Sigmoid colon (tissue), 6 donors: ENCODE measurements at regions not wholly inside any gene's neighbourhood (a gene's known extent, or its start where the extent isn't known, plus 50 kb on each side); places are given as distances from the start of the nearest gene placed in this dataset.

ENCODE experiments used
- DNase-seq: peaks from one replicate; pipeline ENCODE4 v3.0.0-alpha.2; 2019
- H3K27ac ChIP-seq, 4 donors: fragments of 200-600 bp; sonication (generic); one replicate each; pipeline ENCODE4 v1.5.1; 2016 to 2019; ENCODE audit warnings: mild to moderate bottlenecking in 1 of 4
- H3K27me3 ChIP-seq, 3 donors: fragments of 200-600 bp; sonication (generic); one replicate each; pipeline ENCODE4 v1.5.1; 2019; ENCODE audit warnings: mild to moderate bottlenecking in 1 of 3
- H3K36me3 ChIP-seq, 4 donors: fragments of 200-600 bp; sonication (generic); one replicate each; pipeline ENCODE4 v1.5.1; 2016 to 2019
- H3K4me1 ChIP-seq, 4 donors: fragments of 200-600 bp; sonication (generic); one replicate each; pipeline ENCODE4 v1.5.1; 2017 to 2019
- H3K4me3 ChIP-seq, 4 donors: fragments of 200-600 bp; sonication (generic); one replicate each; pipeline ENCODE4 v1.5.1; 2017 to 2019; ENCODE audit warnings: mild to moderate bottlenecking in 2 of 4, moderate library complexity in 1 of 4
- H3K9me3 ChIP-seq, 4 donors: fragments of 200-600 bp in 3 of 4; sonication (generic) in 3 of 4; one replicate each; pipeline versions ENCODE4 v1.5.1 to v1.6.1; 2013 to 2019
- EP300 ChIP-seq, 4 donors: sonication (generic); formaldehyde crosslinking; IDR thresholded peaks; one replicate each; pipeline ENCODE4 v1.6.1; 2017; ENCODE audit warnings: antibody characterized with exemption in 4 of 4
- POLR2A ChIP-seq, 2 donors: fragments of 450-650 bp; IDR thresholded peaks; one replicate each; pipeline ENCODE4 v1.6.1; 2016; ENCODE audit warnings: antibody characterized with exemption in 2 of 2, mild to moderate bottlenecking in 2 of 2, moderate library complexity in 2 of 2
- POLR2AphosphoS5 ChIP-seq, 4 donors: sonication (generic); formaldehyde crosslinking; IDR thresholded peaks; one replicate each; pipeline ENCODE4 v1.6.1; 2017; ENCODE audit warnings: antibody characterized with exemption in 4 of 4
- WGBS, 2 donors: extraction: QIAGEN DNeasy Blood & Tissue Kit; methylation state at CpG; one replicate each; pipeline ENCODE4 v1.1.7; 2013; 5-methylcytosine and 5-hydroxymethylcytosine counted together
- intact Hi-C: fragments of 100-400 bp; cut with DNase I; formaldehyde crosslinking; loops from one replicate; pipeline ENCODE4 v1.15.1; 2023
- TF ChIP-seq, protein P1 (sequence below), 4 experiments: fragments of 450-650 bp in 3 of 4; fragments of 200-600 bp in 1 of 4; IDR thresholded peaks; one replicate each; pipeline ENCODE4 v1.5.1; 2016 to 2019; ENCODE audit warnings: antibody characterized with exemption in 4 of 4, mild to moderate bottlenecking in 3 of 4, moderate library complexity in 2 of 4
- donor health status: healthy with polysubstance abuse.
- donor health status: healthy.

DNA sequence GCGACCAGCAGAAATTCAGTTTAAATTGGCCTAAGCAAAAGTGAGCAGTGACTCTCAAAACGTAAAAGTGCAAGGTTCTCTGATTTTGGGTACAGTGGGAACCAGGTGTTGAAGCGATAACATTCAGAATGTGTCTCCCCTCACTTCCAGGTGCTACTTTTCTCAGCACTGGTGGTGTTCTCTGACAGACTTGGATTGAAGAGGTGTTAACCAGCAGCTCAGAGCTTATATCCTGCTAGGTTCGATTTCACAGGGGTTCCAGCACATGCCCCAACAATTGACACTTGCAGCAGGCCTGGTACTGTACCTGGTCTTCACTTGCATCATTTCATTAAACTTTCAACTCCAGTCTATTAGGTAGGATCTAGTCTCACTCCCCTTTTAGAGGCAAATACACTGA is 680.2 kb downstream of the VRK1 start:
- no peak for TF ChIP-seq EP300 (IDR thresholded peaks at IDR 0.05)
- TF ChIP-seq, protein P1, sequence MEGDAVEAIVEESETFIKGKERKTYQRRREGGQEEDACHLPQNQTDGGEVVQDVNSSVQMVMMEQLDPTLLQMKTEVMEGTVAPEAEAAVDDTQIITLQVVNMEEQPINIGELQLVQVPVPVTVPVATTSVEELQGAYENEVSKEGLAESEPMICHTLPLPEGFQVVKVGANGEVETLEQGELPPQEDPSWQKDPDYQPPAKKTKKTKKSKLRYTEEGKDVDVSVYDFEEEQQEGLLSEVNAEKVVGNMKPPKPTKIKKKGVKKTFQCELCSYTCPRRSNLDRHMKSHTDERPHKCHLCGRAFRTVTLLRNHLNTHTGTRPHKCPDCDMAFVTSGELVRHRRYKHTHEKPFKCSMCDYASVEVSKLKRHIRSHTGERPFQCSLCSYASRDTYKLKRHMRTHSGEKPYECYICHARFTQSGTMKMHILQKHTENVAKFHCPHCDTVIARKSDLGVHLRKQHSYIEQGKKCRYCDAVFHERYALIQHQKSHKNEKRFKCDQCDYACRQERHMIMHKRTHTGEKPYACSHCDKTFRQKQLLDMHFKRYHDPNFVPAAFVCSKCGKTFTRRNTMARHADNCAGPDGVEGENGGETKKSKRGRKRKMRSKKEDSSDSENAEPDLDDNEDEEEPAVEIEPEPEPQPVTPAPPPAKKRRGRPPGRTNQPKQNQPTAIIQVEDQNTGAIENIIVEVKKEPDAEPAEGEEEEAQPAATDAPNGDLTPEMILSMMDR (IDR thresholded peaks at IDR 0.05), result no peak
- TF ChIP-seq POLR2AphosphoS5 (IDR thresholded peaks at IDR 0.05), result no peak
- no peak for TF ChIP-seq POLR2A (IDR thresholded peaks at IDR 0.05)
- Histone ChIP-seq H3K4me3 (no peak overlapping the region), H3K9me3 (no peaks in the 10 kb centered on the region), H3K4me1 (no peaks in the 10 kb centered on the region), H3K36me3 (no peaks in the 10 kb centered on the region), H3K27me3 (no peaks in the 10 kb centered on the region), H3K27ac (no peak overlapping the region)
- DNase-seq, result no peak
- 70 to 77% methylated on average over 4 of the region's 4 CpGs for WGBS, 2 donors
- intact Hi-C loops, result no loop called here

DNA sequence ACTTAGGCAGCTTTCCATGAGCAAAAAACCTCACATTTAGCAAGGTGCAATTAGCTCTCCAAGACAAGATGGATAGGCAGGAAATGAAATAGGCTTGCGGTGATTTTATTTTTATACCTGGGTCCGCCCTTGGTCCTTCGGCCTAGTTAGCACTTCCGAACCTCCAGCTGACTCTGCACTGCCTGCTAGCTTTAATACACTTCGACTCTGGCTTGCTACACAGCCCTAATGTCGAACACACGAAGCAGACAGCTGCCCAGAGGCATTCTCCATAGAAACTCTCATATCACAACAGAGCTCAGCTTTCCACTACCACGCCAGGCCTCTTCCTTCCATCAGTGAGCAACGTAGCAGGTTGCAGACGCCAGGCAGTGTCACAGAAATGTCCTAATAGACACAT is 688.0 kb downstream of the VRK1 start:
- WGBS, 2 donors, result 84 to 88% methylated on average over 10 of the region's 10 CpGs
- Histone ChIP-seq H3K27me3 (no peaks in the 10 kb centered on the region), H3K4me1 (no peaks in the 10 kb centered on the region), H3K4me3 (no peak overlapping the region), H3K36me3 (no peaks in the 10 kb centered on the region), H3K27ac (no peak overlapping the region), H3K9me3 (no peaks in the 10 kb centered on the region)
- TF ChIP-seq EP300 (IDR thresholded peaks at IDR 0.05) (no peak), POLR2AphosphoS5 (IDR thresholded peaks at IDR 0.05) (no peak), POLR2A (IDR thresholded peaks at IDR 0.05) (no peak)
- TF ChIP-seq, protein P1 (IDR thresholded peaks at IDR 0.05), result no peak
- intact Hi-C loops, result no loop called here
- no peak for DNase-seq

DNA sequence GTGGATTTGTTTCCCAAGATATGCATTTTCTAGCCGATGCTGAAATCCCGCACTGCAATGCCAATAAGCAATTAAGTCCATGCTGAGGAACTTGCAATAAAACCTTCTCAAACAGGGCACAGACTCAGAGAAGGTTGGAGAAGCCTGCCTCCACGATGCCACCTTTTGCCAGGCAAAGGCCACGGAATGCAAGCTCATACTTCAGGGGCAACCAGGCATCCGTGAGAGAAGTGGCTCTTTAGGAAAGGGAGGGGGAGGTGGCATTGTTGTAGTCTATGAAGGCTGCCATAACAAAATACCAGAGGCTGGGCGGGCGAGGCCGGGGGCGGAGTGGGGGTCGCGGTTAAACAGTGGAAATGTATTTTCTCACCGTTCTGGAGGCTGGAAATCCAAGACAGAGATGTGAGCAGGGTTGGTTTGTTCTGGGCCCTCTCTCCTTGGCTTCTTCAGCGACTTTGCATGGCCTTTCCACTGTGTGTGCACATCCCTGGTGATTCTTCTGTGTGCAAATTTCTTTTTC is 689.5 kb downstream of the VRK1 start:
- no peak for DNase-seq
- Histone ChIP-seq H3K4me1 (no peaks in the 10 kb centered on the region), H3K4me3 (no peak overlapping the region), H3K9me3 (no peaks in the 10 kb centered on the region), H3K27me3 (no peaks in the 10 kb centered on the region), H3K36me3 (no peaks in the 10 kb centered on the region), H3K27ac (no peak overlapping the region)
- 59 to 82% methylated on average over 13 of the region's 13 CpGs for WGBS, 2 donors
- TF ChIP-seq, protein P1 (IDR thresholded peaks at IDR 0.05), result no peak
- TF ChIP-seq POLR2AphosphoS5 (IDR thresholded peaks at IDR 0.05), result no peak
- no peak for TF ChIP-seq POLR2A (IDR thresholded peaks at IDR 0.05)
- TF ChIP-seq EP300 (IDR thresholded peaks at IDR 0.05), result no peak
- intact Hi-C loops, result no loop called here

DNA sequence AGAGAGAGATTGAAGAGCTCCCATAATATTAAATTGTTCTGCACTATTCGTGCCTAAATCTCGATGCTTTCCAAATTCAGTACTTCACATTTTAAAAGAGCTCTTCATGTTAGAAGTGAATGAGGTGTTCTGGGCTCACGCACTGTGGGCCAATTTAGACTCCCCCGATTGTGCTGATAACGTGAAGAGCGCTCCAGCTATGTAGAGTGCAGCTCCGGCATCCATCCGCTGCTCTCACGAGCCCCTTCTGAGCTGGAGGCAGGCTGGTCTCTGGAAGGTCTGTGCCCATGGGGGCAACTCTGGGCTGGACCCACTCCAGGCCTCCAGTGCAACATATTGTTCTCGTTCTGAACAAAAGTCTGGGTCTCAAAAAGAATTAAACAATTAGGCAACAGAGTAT is 692.6 kb downstream of the VRK1 start:
- intact Hi-C loops, result no loop called here
- Histone ChIP-seq H3K4me3 (no peak overlapping the region), H3K9me3 (no peaks in the 10 kb centered on the region), H3K27ac (no peak overlapping the region), H3K36me3 (no peaks in the 10 kb centered on the region), H3K4me1 (no peaks in the 10 kb centered on the region), H3K27me3 (no peaks in the 10 kb centered on the region)
- DNase-seq, result no peak
- WGBS, 2 donors, result 84 to 89% methylated on average over 10 of the region's 10 CpGs
- TF ChIP-seq, protein P1 (IDR thresholded peaks at IDR 0.05), result no peak
- no peak for TF ChIP-seq EP300 (IDR thresholded peaks at IDR 0.05)
- TF ChIP-seq POLR2AphosphoS5 (IDR thresholded peaks at IDR 0.05), result no peak
- TF ChIP-seq POLR2A (IDR thresholded peaks at IDR 0.05), result no peak

DNA sequence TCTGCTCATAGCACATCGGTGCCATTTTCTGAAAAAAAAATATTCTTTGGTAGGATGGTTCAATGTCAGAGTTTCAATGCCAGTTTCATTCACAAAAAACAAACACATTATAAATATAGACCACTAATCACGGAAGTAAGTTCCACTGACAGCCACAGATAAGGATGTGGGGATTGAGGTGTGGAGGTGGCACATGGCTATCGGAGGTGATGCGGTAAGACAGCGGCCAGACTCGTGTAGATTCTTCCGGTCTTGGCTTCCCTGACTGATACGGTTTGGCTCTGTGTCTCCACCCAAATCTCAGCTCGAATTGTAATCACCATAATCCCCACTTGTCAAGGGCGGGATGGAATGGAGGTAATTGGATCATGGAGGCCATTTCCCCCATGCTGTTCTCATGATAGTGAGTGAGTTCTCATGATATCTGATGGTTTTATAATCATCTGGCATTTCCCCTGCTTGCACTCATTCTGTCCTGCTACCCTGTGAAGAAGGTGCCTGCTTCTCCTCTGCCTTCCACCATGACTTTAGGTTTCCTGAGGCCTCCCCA is 693.4 kb downstream of the VRK1 start:
- whole genome bisulfite sequencing, 2 donors, result 84 to 85% methylated on average over 10 of the region's 10 CpGs
- no peaks in the 10 kb centered on the region for H3K9me3 ChIP-seq
- no peaks in the 10 kb centered on the region for H3K36me3 ChIP-seq
- H3K4me1 ChIP-seq, result no peaks in the 10 kb centered on the region
- no peak for DNase-seq
- H3K27me3 ChIP-seq, result no peaks in the 10 kb centered on the region
- no peak overlapping the region for H3K4me3 ChIP-seq
- no peak for TF ChIP-seq EP300 (IDR thresholded peaks at IDR 0.05)
- TF ChIP-seq, protein P1 (IDR thresholded peaks at IDR 0.05), result no peak
- TF ChIP-seq POLR2AphosphoS5 (IDR thresholded peaks at IDR 0.05), result no peak
- TF ChIP-seq POLR2A (IDR thresholded peaks at IDR 0.05), result no peak
- H3K27ac ChIP-seq, result no peak overlapping the region
- intact Hi-C loops, result no loop called here
